ENCODE measurements at regions not wholly inside any gene's neighbourhood (a gene's known extent, or its start where the extent isn't known, plus 50 kb on each side); places are given as distances from the start of the nearest gene placed in this dataset.

GRCh38 chr10:3415038-3415736 lies 242.6 kb upstream of the PITRM1 start:
- Mint-ChIP-seq H3K36me3 (ENCODE audit: low read depth) (no peaks in the 10 kb centered on the region), H3K27me3 (peaks cover 27% of the 10 kb centered on the region), H3K27ac (no peak overlapping the region), H3K4me1 (ENCODE audit: low read depth) (peaks cover 7% of the 10 kb centered on the region), H3K9me3 (peaks cover 25% of the 10 kb centered on the region), H3K4me3 (no peak overlapping the region)
- intact Hi-C loops (cut with micrococcal nuclease), result no loop called here

GRCh38 chr10:3414667-3415023 lies 242.1 kb upstream of the PITRM1 start:
- Mint-ChIP-seq H3K36me3 (ENCODE audit: low read depth) (no peaks in the 10 kb centered on the region), H3K27me3 (peaks cover 22% of the 10 kb centered on the region)
- intact Hi-C loops (cut with micrococcal nuclease), result no loop called here

GRCh38 chr10:3413937-3414666 lies 241.5 kb upstream of the PITRM1 start:
- H3K4me1 Mint-ChIP-seq (ENCODE audit: low read depth), result no peaks in the 10 kb centered on the region

More at GRCh38 chr10:3414667-3415023, 242.1 kb upstream of the PITRM1 start:
- H3K4me3 Mint-ChIP-seq, result no peak overlapping the region
- H3K9me3 Mint-ChIP-seq, result peaks cover 25% of the 10 kb centered on the region
- peaks cover 2% of the 10 kb centered on the region for H3K4me1 Mint-ChIP-seq (ENCODE audit: low read depth)
- H3K27ac Mint-ChIP-seq, result no peak overlapping the region

GRCh38 chr10:3412646-3413045 lies 240.1 kb upstream of the PITRM1 start:
- intact Hi-C loops (cut with micrococcal nuclease), result no loop called here
- H3K4me1 Mint-ChIP-seq (ENCODE audit: low read depth), result no peaks in the 10 kb centered on the region
- peaks cover 24% of the 10 kb centered on the region for H3K27me3 Mint-ChIP-seq
- peaks cover 25% of the 10 kb centered on the region for H3K9me3 Mint-ChIP-seq
- no peak overlapping the region for H3K27ac Mint-ChIP-seq
- no peak overlapping the region for H3K4me3 Mint-ChIP-seq
- no peaks in the 10 kb centered on the region for H3K36me3 Mint-ChIP-seq (ENCODE audit: low read depth)

More at GRCh38 chr10:3413937-3414666, 241.5 kb upstream of the PITRM1 start:
- Mint-ChIP-seq H3K27ac (no peak overlapping the region), H3K9me3 (peaks cover 25% of the 10 kb centered on the region), H3K27me3 (peaks cover 24% of the 10 kb centered on the region), H3K4me3 (no peak overlapping the region), H3K36me3 (ENCODE audit: low read depth) (no peaks in the 10 kb centered on the region)
- intact Hi-C loops (cut with micrococcal nuclease), result no loop called here

GRCh38 chr10:3412071-3412582 lies 239.5 kb upstream of the PITRM1 start:
- peaks cover 25% of the 10 kb centered on the region for H3K9me3 Mint-ChIP-seq
- no peaks in the 10 kb centered on the region for H3K36me3 Mint-ChIP-seq (ENCODE audit: low read depth)
- H3K27me3 Mint-ChIP-seq, result peaks cover 25% of the 10 kb centered on the region
- no peak overlapping the region for H3K27ac Mint-ChIP-seq
- intact Hi-C loops (cut with micrococcal nuclease), result no loop called here
- H3K4me1 Mint-ChIP-seq (ENCODE audit: low read depth), result no peaks in the 10 kb centered on the region
- H3K4me3 Mint-ChIP-seq, result no peak overlapping the region

GRCh38 chr10:3411044-3411443 lies 238.5 kb upstream of the PITRM1 start:
- Mint-ChIP-seq H3K27me3 (peaks cover 25% of the 10 kb centered on the region), H3K9me3 (peaks cover 25% of the 10 kb centered on the region), H3K4me1 (ENCODE audit: low read depth) (no peaks in the 10 kb centered on the region), H3K36me3 (ENCODE audit: low read depth) (no peaks in the 10 kb centered on the region), H3K4me3 (no peak overlapping the region), H3K27ac (no peak overlapping the region)
- intact Hi-C loops (cut with micrococcal nuclease), result no loop called here

- peaks cover 22% of the 10 kb centered on the region for H3K27me3 Mint-ChIP-seq
- H3K4me3 Mint-ChIP-seq, result no peak overlapping the region
- no peak overlapping the region for H3K27ac Mint-ChIP-seq
- H3K4me1 Mint-ChIP-seq (ENCODE audit: low read depth), result no peaks in the 10 kb centered on the region
- intact Hi-C loops (cut with micrococcal nuclease), result no loop called here
- peaks cover 25% of the 10 kb centered on the region for H3K9me3 Mint-ChIP-seq
- no peaks in the 10 kb centered on the region for H3K36me3 Mint-ChIP-seq (ENCODE audit: low read depth)
Observed at GRCh38 chr10:3409928-3410327, 237.3 kb upstream of the PITRM1 start.

GRCh38 chr10:3408603-3409365 lies 236.2 kb upstream of the PITRM1 start:
- Mint-ChIP-seq H3K27me3 (peaks cover 16% of the 10 kb centered on the region), H3K36me3 (ENCODE audit: low read depth) (no peaks in the 10 kb centered on the region), H3K27ac (no peak overlapping the region), H3K9me3 (peaks cover 25% of the 10 kb centered on the region), H3K4me3 (no peak overlapping the region), H3K4me1 (ENCODE audit: low read depth) (no peaks in the 10 kb centered on the region)
- intact Hi-C loops (cut with micrococcal nuclease), result no loop called here

- no peaks in the 10 kb centered on the region for H3K4me1 Mint-ChIP-seq (ENCODE audit: low read depth)
- peaks cover 17% of the 10 kb centered on the region for H3K9me3 Mint-ChIP-seq
- peaks cover 12% of the 10 kb centered on the region for H3K27me3 Mint-ChIP-seq
- intact Hi-C loops (cut with micrococcal nuclease), result no loop called here
- H3K4me3 Mint-ChIP-seq, result no peak overlapping the region
- no peak overlapping the region for H3K27ac Mint-ChIP-seq
- H3K36me3 Mint-ChIP-seq (ENCODE audit: low read depth), result no peaks in the 10 kb centered on the region
Observed at GRCh38 chr10:3407208-3407607, 234.6 kb upstream of the PITRM1 start.

GRCh38 chr10:3406556-3406955 lies 234.0 kb upstream of the PITRM1 start:
- Mint-ChIP-seq H3K27me3 (peaks cover 9% of the 10 kb centered on the region), H3K9me3 (peaks cover 11% of the 10 kb centered on the region), H3K36me3 (ENCODE audit: low read depth) (no peaks in the 10 kb centered on the region), H3K4me3 (no peak overlapping the region), H3K27ac (no peak overlapping the region), H3K4me1 (ENCODE audit: low read depth) (no peaks in the 10 kb centered on the region)
- intact Hi-C loops (cut with micrococcal nuclease), result no loop called here

GRCh38 chr10:3404381-3404780 lies 231.8 kb upstream of the PITRM1 start:
- intact Hi-C loops (cut with micrococcal nuclease), result no loop called here
- H3K27me3 Mint-ChIP-seq, result peaks cover 4% of the 10 kb centered on the region
- no peaks in the 10 kb centered on the region for H3K36me3 Mint-ChIP-seq (ENCODE audit: low read depth)
- H3K4me3 Mint-ChIP-seq, result no peak overlapping the region
- no peak overlapping the region for H3K27ac Mint-ChIP-seq
- no peaks in the 10 kb centered on the region for H3K9me3 Mint-ChIP-seq
- no peaks in the 10 kb centered on the region for H3K4me1 Mint-ChIP-seq (ENCODE audit: low read depth)

GRCh38 chr10:3402187-3402751 lies 229.7 kb upstream of the PITRM1 start:
- Mint-ChIP-seq H3K36me3 (ENCODE audit: low read depth) (no peaks in the 10 kb centered on the region), H3K4me3 (no peak overlapping the region), H3K4me1 (ENCODE audit: low read depth) (peaks cover under 1% of the 10 kb centered on the region), H3K27me3 (peaks cover 9% of the 10 kb centered on the region), H3K27ac (no peak overlapping the region), H3K9me3 (no peaks in the 10 kb centered on the region)
- intact Hi-C loops (cut with micrococcal nuclease), result no loop called here

GRCh38 chr10:3401491-3401938 lies 228.9 kb upstream of the PITRM1 start:
- peaks cover 6% of the 10 kb centered on the region for H3K4me1 Mint-ChIP-seq (ENCODE audit: low read depth)
- no peaks in the 10 kb centered on the region for H3K9me3 Mint-ChIP-seq
- H3K4me3 Mint-ChIP-seq, result no peak overlapping the region
- H3K27me3 Mint-ChIP-seq, result peaks cover 12% of the 10 kb centered on the region
- no peaks in the 10 kb centered on the region for H3K36me3 Mint-ChIP-seq (ENCODE audit: low read depth)
- intact Hi-C loops (cut with micrococcal nuclease), result no loop called here
- no peak overlapping the region for H3K27ac Mint-ChIP-seq

GRCh38 chr10:3400348-3400747 lies 227.8 kb upstream of the PITRM1 start:
- H3K27ac Mint-ChIP-seq, result no peak overlapping the region
- no peaks in the 10 kb centered on the region for H3K9me3 Mint-ChIP-seq
- intact Hi-C loops (cut with micrococcal nuclease), result no loop called here
- H3K36me3 Mint-ChIP-seq (ENCODE audit: low read depth), result no peaks in the 10 kb centered on the region
- peaks cover 6% of the 10 kb centered on the region for H3K4me1 Mint-ChIP-seq (ENCODE audit: low read depth)
- peaks cover 16% of the 10 kb centered on the region for H3K27me3 Mint-ChIP-seq
- H3K4me3 Mint-ChIP-seq, result no peak overlapping the region
